ENCODE measurements at regions not wholly inside any gene's neighbourhood (a gene's known extent, or its start where the extent isn't known, plus 50 kb on each side); places are given as distances from the start of the nearest gene placed in this dataset.

GRCh38 chr11:101727451-101727850 is 143.6 kb upstream of the TRPC6 start:
- TF ChIP-seq, protein P1, sequence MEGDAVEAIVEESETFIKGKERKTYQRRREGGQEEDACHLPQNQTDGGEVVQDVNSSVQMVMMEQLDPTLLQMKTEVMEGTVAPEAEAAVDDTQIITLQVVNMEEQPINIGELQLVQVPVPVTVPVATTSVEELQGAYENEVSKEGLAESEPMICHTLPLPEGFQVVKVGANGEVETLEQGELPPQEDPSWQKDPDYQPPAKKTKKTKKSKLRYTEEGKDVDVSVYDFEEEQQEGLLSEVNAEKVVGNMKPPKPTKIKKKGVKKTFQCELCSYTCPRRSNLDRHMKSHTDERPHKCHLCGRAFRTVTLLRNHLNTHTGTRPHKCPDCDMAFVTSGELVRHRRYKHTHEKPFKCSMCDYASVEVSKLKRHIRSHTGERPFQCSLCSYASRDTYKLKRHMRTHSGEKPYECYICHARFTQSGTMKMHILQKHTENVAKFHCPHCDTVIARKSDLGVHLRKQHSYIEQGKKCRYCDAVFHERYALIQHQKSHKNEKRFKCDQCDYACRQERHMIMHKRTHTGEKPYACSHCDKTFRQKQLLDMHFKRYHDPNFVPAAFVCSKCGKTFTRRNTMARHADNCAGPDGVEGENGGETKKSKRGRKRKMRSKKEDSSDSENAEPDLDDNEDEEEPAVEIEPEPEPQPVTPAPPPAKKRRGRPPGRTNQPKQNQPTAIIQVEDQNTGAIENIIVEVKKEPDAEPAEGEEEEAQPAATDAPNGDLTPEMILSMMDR (IDR thresholded peaks at IDR 0.05): no peak
- DNase-seq (ENCODE audit: low spot score): no peak
- no peaks in the 10 kb centered on the region for H3K9me3 ChIP-seq
- no peak for ATAC-seq (ENCODE audit: insufficient number of reproducible peaks, low FRiP score, low read depth)
- no peak overlapping the region for H3K27ac ChIP-seq
- peaks cover 0 to 4% of the 10 kb centered on the region in 2 donors for H3K4me1 ChIP-seq (ENCODE audit: control insufficient read depth in 1 of 2, low read depth in 2 of 2)
- no peaks in the 10 kb centered on the region for H3K36me3 ChIP-seq
- no peaks in the 10 kb centered on the region for H3K27me3 ChIP-seq (replicated peaks; ENCODE audit: insufficient read depth)
- no peak overlapping the region for H3K4me3 ChIP-seq

- ATAC-seq (ENCODE audit: insufficient number of reproducible peaks, low FRiP score, low read depth): no peak
- no peaks in the 10 kb centered on the region for H3K36me3 ChIP-seq
- no peaks in the 10 kb centered on the region for H3K27me3 ChIP-seq (replicated peaks; ENCODE audit: insufficient read depth)
- H3K4me1 ChIP-seq (ENCODE audit: control insufficient read depth in 1 of 2, low read depth in 2 of 2): peaks cover 0 to 4% of the 10 kb centered on the region in 2 donors
- no peak overlapping the region for H3K27ac ChIP-seq
- DNase-seq (ENCODE audit: low spot score): no peak
- TF ChIP-seq, protein P1 (IDR thresholded peaks at IDR 0.05): no peak
- H3K4me3 ChIP-seq: no peak overlapping the region
- no peaks in the 10 kb centered on the region for H3K9me3 ChIP-seq
These were observed 143.2 kb upstream of the TRPC6 start for GRCh38 chr11:101726988-101727387.

- no peak for DNase-seq (ENCODE audit: low spot score)
- H3K27me3 ChIP-seq (replicated peaks; ENCODE audit: insufficient read depth): no peaks in the 10 kb centered on the region
- H3K4me1 ChIP-seq (ENCODE audit: control insufficient read depth in 1 of 2, low read depth in 2 of 2): peaks cover 0 to 4% of the 10 kb centered on the region in 2 donors
- H3K4me3 ChIP-seq: no peak overlapping the region
- no peak overlapping the region for H3K27ac ChIP-seq
- TF ChIP-seq, protein P1 (IDR thresholded peaks at IDR 0.05): no peak
- ATAC-seq (ENCODE audit: insufficient number of reproducible peaks, low FRiP score, low read depth): no peak
- no peaks in the 10 kb centered on the region for H3K9me3 ChIP-seq
- H3K36me3 ChIP-seq: no peaks in the 10 kb centered on the region
These were observed 139.6 kb upstream of the TRPC6 start for GRCh38 chr11:101723371-101723770.

- no peak for ATAC-seq (ENCODE audit: insufficient number of reproducible peaks, low FRiP score, low read depth)
These were observed 137.5 kb upstream of the TRPC6 start for GRCh38 chr11:101721270-101721669.

GRCh38 chr11:101718402-101718801 is 134.6 kb upstream of the TRPC6 start:
- Histone ChIP-seq H3K4me3 (no peak overlapping the region), H3K27me3 (replicated peaks; ENCODE audit: insufficient read depth) (no peaks in the 10 kb centered on the region), H3K36me3 (no peaks in the 10 kb centered on the region), H3K9me3 (no peaks in the 10 kb centered on the region), H3K27ac (no peak overlapping the region), H3K4me1 (ENCODE audit: control insufficient read depth in 1 of 2, low read depth in 2 of 2) (no peaks in the 10 kb centered on the region)
- TF ChIP-seq, protein P1 (IDR thresholded peaks at IDR 0.05): no peak
- no peak for DNase-seq (ENCODE audit: low spot score)
- no peak for ATAC-seq (ENCODE audit: insufficient number of reproducible peaks, low FRiP score, low read depth)

More at GRCh38 chr11:101721270-101721669, 137.5 kb upstream of the TRPC6 start:
- Histone ChIP-seq H3K36me3 (no peaks in the 10 kb centered on the region), H3K4me3 (no peak overlapping the region), H3K4me1 (ENCODE audit: control insufficient read depth in 1 of 2, low read depth in 2 of 2) (no peaks in the 10 kb centered on the region), H3K9me3 (no peaks in the 10 kb centered on the region), H3K27me3 (replicated peaks; ENCODE audit: insufficient read depth) (no peaks in the 10 kb centered on the region), H3K27ac (no peak overlapping the region)
- DNase-seq (ENCODE audit: low spot score): no peak
- TF ChIP-seq, protein P1 (IDR thresholded peaks at IDR 0.05): no peak
